Esophagus squamous epithelium (tissue), 5 donors: ENCODE measurements at regions not wholly inside any gene's neighbourhood (a gene's known extent, or its start where the extent isn't known, plus 50 kb on each side); places are given as distances from the start of the nearest gene placed in this dataset.

ENCODE experiments used
- DNase-seq: peaks from one replicate; lab custom pipeline; 2025; lab: John Stamatoyannopoulos, UW
- H3K27ac ChIP-seq, 4 donors: fragments of 200-600 bp; sonication (generic); one replicate each; pipeline ENCODE4 v1.5.1; 2016 to 2019; ENCODE audit warnings: mild to moderate bottlenecking in 1 of 4
- H3K27me3 ChIP-seq, 4 donors: fragments of 200-600 bp; sonication (generic); 1 replicate in 3 of 4; 2 replicates in 1 of 4; pipeline versions ENCODE4 v1.5.1 to v1.6.0; 2017 to 2021; ENCODE audit warnings: antibody characterized with exemption in 1 of 4
- H3K36me3 ChIP-seq, 3 donors: fragments of 200-600 bp; sonication (generic); one replicate each; pipeline ENCODE4 v1.5.1; 2016 to 2019
- H3K4me1 ChIP-seq, 3 donors: fragments of 200-600 bp; sonication (generic); one replicate each; pipeline ENCODE4 v1.5.1; 2017 to 2019
- H3K4me3 ChIP-seq, 4 donors: fragments of 200-600 bp; sonication (generic); 1 replicate in 3 of 4; 2 replicates in 1 of 4; pipeline ENCODE4 v1.5.1; 2016 to 2019; ENCODE audit warnings: mild to moderate bottlenecking in 2 of 4, moderate library complexity in 1 of 4
- H3K9me3 ChIP-seq, 3 donors: fragments of 200-600 bp; sonication (generic); one replicate each; pipeline ENCODE4 v1.5.1; 2016 to 2019
- POLR2A ChIP-seq, 4 donors: fragments of 450-650 bp; IDR thresholded peaks; one replicate each; pipeline ENCODE4 v1.6.1; 2017; ENCODE audit warnings: antibody characterized with exemption in 4 of 4, mild to moderate bottlenecking in 4 of 4, moderate library complexity in 3 of 4
- WGBS, 2 donors: methylation state at CpG; one replicate each; pipeline ENCODE4 v1.1.5; 2018; 5-methylcytosine and 5-hydroxymethylcytosine counted together
- intact Hi-C: fragments of 100-400 bp; cut with DNase I; formaldehyde crosslinking; loops from one replicate; pipeline ENCODE4 v1.15.0; 2022
- TF ChIP-seq, protein P1 (sequence below), 6 experiments: fragments of 450-650 bp in 4 of 6; fragments of 200-600 bp in 2 of 6; sonication (generic) in 2 of 6; IDR thresholded peaks; one replicate each; pipeline ENCODE4 v1.5.1; 2016 to 2019; ENCODE audit warnings: antibody characterized with exemption in 6 of 6, mild to moderate bottlenecking in 4 of 6, moderate library complexity in 4 of 6
- donor health status: DM: yes; HTN: yes; CAD: no.

DNA sequence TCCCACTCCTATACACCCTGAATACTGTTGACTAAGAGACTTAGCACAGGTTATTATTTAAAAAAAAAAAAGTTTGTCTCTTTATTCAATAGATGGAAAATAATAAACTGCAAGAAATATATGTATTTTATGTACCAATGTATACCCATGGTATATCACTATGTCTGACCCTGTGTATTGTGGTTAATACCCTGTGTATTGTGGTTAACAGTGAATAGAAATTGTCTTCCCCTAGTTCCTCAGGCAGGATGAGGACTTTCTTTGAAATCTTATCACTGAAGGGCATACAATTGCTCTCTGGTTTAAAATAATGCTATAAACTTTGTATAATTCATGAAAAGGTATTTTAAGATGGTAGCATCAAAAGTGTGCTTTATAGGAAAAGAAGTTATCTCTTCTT, 80.0 kb upstream of the TMEM106B start:
- Histone ChIP-seq H3K27ac (no peak overlapping the region), H3K4me1 (no peaks in the 10 kb centered on the region), H3K9me3 (no peaks in the 10 kb centered on the region), H3K36me3 (no peaks in the 10 kb centered on the region), H3K4me3 (no peak overlapping the region), H3K27me3 (no peaks in the 10 kb centered on the region)
- intact Hi-C loops, result no loop called here
- no peak for DNase-seq
- TF ChIP-seq POLR2A (IDR thresholded peaks at IDR 0.05), result no peak
- TF ChIP-seq, protein P1, sequence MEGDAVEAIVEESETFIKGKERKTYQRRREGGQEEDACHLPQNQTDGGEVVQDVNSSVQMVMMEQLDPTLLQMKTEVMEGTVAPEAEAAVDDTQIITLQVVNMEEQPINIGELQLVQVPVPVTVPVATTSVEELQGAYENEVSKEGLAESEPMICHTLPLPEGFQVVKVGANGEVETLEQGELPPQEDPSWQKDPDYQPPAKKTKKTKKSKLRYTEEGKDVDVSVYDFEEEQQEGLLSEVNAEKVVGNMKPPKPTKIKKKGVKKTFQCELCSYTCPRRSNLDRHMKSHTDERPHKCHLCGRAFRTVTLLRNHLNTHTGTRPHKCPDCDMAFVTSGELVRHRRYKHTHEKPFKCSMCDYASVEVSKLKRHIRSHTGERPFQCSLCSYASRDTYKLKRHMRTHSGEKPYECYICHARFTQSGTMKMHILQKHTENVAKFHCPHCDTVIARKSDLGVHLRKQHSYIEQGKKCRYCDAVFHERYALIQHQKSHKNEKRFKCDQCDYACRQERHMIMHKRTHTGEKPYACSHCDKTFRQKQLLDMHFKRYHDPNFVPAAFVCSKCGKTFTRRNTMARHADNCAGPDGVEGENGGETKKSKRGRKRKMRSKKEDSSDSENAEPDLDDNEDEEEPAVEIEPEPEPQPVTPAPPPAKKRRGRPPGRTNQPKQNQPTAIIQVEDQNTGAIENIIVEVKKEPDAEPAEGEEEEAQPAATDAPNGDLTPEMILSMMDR (IDR thresholded peaks at IDR 0.05), result no peak

DNA sequence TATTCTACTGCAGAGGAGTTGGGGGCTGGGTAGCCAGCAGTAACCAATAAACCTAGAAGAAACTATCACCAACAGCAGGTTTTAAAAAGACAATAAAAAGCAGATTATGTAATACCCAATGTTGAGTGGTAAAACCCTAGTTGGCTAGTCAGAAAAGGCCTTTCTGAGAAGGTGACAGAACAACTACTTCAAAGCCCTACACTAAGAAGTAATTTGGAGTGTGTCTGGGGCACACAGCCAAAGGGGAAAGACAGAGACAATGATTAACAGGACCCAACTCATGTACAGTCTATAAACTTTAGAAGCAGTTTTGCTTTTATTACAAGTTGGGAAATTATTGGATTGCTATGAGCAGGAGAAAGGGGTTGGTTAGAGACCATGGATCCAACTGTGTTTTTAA, 77.2 kb upstream of the TMEM106B start:
- intact Hi-C loops, result no loop called here
- H3K27me3 ChIP-seq, result no peaks in the 10 kb centered on the region
- H3K27ac ChIP-seq, result no peak overlapping the region
- no peak overlapping the region for H3K4me3 ChIP-seq
- H3K4me1 ChIP-seq, result no peaks in the 10 kb centered on the region
- no peaks in the 10 kb centered on the region for H3K9me3 ChIP-seq
- no peak for DNase-seq
- H3K36me3 ChIP-seq, result no peaks in the 10 kb centered on the region
- no peak for TF ChIP-seq POLR2A (IDR thresholded peaks at IDR 0.05)
- TF ChIP-seq, protein P1 (IDR thresholded peaks at IDR 0.05), result no peak

DNA sequence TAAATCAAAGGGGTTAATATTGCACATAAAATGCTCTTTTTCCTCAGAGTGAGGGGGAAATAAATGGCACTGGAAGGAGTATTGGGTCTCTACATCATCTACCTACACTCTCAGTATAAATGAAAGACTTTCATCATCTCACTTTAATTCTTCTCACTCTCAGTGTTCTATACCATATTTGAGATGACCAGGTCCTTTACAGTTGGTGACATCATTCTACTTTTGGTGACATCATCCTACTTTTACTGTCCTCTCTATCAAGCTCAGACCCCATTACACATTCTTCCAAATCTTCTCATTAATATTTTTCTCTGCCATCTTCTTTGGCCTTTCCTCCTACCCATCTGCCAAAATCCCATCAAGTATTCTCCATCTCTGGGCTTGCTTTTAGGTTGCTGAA, 74.6 kb upstream of the TMEM106B start:
- TF ChIP-seq, protein P1 (IDR thresholded peaks at IDR 0.05), result no peak
- TF ChIP-seq POLR2A (IDR thresholded peaks at IDR 0.05), result no peak
- no peaks in the 10 kb centered on the region for H3K27me3 ChIP-seq
- intact Hi-C loops, result no loop called here
- no peaks in the 10 kb centered on the region for H3K9me3 ChIP-seq
- no peaks in the 10 kb centered on the region for H3K36me3 ChIP-seq
- H3K4me1 ChIP-seq, result no peaks in the 10 kb centered on the region
- no peak overlapping the region for H3K27ac ChIP-seq
- no peak overlapping the region for H3K4me3 ChIP-seq
- DNase-seq, result no peak

DNA sequence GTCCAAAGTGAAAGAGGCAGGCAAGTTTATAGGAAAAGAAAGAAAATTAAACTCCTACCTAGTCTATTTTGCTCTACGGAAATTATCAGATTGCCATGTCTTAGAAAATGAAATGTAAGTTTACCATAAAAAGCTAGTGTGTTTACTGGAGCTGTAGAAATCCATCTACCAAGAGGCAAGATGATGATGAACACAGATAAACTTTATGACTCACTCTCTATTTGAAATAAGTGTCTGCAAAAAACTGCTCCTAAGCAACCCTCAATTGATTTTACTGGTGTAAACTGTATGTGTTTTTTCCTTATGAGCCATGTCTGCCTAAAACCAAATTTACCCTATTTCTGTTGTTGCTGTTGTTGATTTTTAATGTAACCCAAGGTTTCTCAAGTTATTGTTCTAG, 73.8 kb upstream of the TMEM106B start:
- Histone ChIP-seq H3K36me3 (no peaks in the 10 kb centered on the region), H3K9me3 (no peaks in the 10 kb centered on the region), H3K27me3 (no peaks in the 10 kb centered on the region), H3K27ac (no peak overlapping the region), H3K4me3 (no peak overlapping the region), H3K4me1 (no peaks in the 10 kb centered on the region)
- no peak for DNase-seq
- intact Hi-C loops, result no loop called here
- TF ChIP-seq POLR2A (IDR thresholded peaks at IDR 0.05), result no peak
- TF ChIP-seq, protein P1 (IDR thresholded peaks at IDR 0.05), result no peak
- WGBS, 2 donors, result 38 to 79% methylated on average over 1 of the region's 1 CpG

- no peak for DNase-seq
- no peaks in the 10 kb centered on the region for H3K4me1 ChIP-seq
- intact Hi-C loops, result no loop called here
- no peak overlapping the region for H3K27ac ChIP-seq
- 53 to 69% methylated on average over 4 of the region's 4 CpGs for WGBS, 2 donors
- TF ChIP-seq POLR2A (IDR thresholded peaks at IDR 0.05), result no peak
- TF ChIP-seq, protein P1 (IDR thresholded peaks at IDR 0.05), result no peak
- H3K27me3 ChIP-seq, result no peaks in the 10 kb centered on the region
- H3K4me3 ChIP-seq, result no peak overlapping the region
- no peaks in the 10 kb centered on the region for H3K9me3 ChIP-seq
- H3K36me3 ChIP-seq, result no peaks in the 10 kb centered on the region
These were observed 72.7 kb upstream of the TMEM106B start for GRCh38 chr7:12138421-12138820.
